ENCODE measurements at regions not wholly inside any gene's neighbourhood (a gene's known extent, or its start where the extent isn't known, plus 50 kb on each side); places are given as distances from the start of the nearest gene placed in this dataset.

DNA sequence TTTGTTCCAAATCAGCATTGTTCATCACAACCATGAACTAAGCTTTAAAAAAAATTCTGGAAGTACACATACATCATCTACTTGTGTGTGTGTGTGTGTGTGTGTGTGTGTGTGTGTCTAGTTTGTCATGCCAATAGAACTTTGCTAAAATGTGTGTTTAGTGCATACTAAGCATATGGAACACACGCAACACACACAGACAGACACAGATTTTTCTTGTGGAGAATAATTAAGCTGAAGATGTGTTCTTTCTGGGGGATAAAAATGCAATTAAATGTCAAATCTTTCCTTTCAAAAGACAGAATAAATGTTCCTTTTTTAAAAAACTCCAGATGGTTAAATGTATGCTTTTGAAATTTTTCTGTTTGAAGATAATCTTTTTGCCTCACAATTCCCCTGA is 530.4 kb upstream of the INTU start:
- ATAC-seq: no peak
- intact Hi-C loops (cut with DNase I): no loop called here
- DNase-seq (ENCODE audit: low spot score): no peak

- DNase-seq (ENCODE audit: low spot score) (no peak), ATAC-seq (peak; percentile 96)
- intact Hi-C loops (cut with DNase I): no loop called here
These were observed 529.1 kb upstream of the INTU start for GRCh38 chr4:127103681-127104115.

- no peak for DNase-seq (ENCODE audit: low spot score)
- no peak for ATAC-seq
- intact Hi-C loops (cut with DNase I): no loop called here
These were observed 518.9 kb upstream of the INTU start for GRCh38 chr4:127113844-127114362.

DNA sequence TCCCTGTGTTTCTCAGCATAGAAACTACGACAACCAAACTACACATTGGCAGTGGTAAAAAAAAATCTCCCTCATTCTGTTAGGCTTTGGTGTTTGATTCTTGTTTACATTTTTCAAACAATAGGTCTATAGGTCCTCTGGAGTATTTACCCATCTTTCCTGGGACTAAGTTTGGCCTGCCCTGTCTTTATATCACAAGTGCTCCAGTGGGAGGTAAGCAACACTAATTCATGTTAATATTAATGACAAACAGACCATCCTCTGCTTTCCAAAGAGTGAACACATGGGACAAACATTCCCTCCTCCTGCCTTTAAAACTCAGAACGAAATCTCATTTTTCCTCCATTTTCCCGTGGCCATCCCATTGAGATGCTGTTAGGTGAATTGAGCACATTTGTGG is 514.1 kb upstream of the INTU start:
- intact Hi-C loops (cut with DNase I): no loop called here
- ATAC-seq (no peak), DNase-seq (ENCODE audit: low spot score) (no peak)

GRCh38 chr4:127120441-127121090 is 512.2 kb upstream of the INTU start:
- DNase-seq (ENCODE audit: low spot score) (no peak), ATAC-seq (no peak)
- intact Hi-C loops (cut with DNase I): no loop called here

GRCh38 chr4:127124919-127125318 is 507.8 kb upstream of the INTU start:
- DNase-seq (ENCODE audit: low spot score) (no peak), ATAC-seq (no peak)
- intact Hi-C loops (cut with DNase I): no loop called here

GRCh38 chr4:127126718-127127117 is 506.0 kb upstream of the INTU start:
- ATAC-seq (no peak), DNase-seq (ENCODE audit: low spot score) (no peak)
- intact Hi-C loops (cut with DNase I): no loop called here

- no peak for ATAC-seq
- intact Hi-C loops (cut with DNase I): no loop called here
- no peak for DNase-seq (ENCODE audit: low spot score)
These were observed 501.2 kb upstream of the INTU start for GRCh38 chr4:127131527-127131926.

- intact Hi-C loops (cut with DNase I): no loop called here
- DNase-seq (ENCODE audit: low spot score) (no peak), ATAC-seq (no peak)
These were observed 498.3 kb upstream of the INTU start for GRCh38 chr4:127134490-127134889.

- intact Hi-C loops (cut with DNase I): no loop called here
- no peak for ATAC-seq
These were observed 494.2 kb upstream of the INTU start for GRCh38 chr4:127138586-127138985.

DNA sequence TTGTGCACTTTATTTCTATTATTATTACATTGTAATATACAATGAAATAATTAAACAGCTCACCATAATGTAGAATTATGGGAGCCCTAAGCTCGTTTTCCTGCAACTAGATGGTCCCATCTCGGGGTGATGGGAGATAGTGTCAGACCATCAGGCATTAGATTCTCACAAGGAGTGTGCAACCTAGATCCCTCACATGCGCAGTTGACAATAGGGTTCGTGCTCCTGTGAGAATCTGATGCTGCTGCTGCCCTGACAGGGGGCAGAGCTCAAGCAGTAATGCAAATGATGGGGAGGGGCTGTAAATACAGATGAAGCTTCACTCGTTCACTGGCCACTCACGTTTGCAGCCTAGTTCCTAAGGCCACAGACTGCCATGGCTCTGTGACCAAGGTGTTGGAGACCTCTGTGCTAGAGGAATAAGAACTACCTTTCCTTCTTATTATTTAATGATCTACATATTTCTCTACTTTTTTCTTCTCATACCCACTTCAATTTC is 492.9 kb upstream of the INTU start:
- no peak for DNase-seq (ENCODE audit: low spot score)
- no peak for ATAC-seq
- intact Hi-C loops (cut with DNase I): no loop called here

More at GRCh38 chr4:127138586-127138985, 494.2 kb upstream of the INTU start:
- DNase-seq (ENCODE audit: low spot score): no peak

DNA sequence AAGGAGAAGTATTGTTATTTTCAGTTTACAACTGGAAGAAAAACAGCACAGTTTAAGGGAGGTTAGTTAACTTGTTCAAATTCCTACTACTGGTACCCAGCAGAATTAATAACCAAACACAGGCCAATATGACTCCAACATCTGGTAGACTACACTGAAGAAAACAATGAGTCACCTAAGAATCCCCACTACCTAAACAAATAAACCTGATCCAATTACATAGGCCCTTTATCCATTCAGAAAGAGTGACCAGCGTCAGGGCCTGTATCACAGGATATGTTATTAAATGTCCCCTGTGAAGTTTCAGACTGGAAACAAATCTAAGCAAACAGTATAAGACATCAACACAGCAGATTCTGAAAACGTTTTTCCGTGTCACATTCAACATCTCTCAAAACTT is 492.5 kb upstream of the INTU start:
- DNase-seq (ENCODE audit: low spot score) (no peak), ATAC-seq (no peak)
- intact Hi-C loops (cut with DNase I): no loop called here

- ATAC-seq (peak; percentile 26), DNase-seq (ENCODE audit: low spot score) (no peak)
- intact Hi-C loops (cut with DNase I): no loop called here
These were observed 490.9 kb upstream of the INTU start for GRCh38 chr4:127141856-127142255.

DNA sequence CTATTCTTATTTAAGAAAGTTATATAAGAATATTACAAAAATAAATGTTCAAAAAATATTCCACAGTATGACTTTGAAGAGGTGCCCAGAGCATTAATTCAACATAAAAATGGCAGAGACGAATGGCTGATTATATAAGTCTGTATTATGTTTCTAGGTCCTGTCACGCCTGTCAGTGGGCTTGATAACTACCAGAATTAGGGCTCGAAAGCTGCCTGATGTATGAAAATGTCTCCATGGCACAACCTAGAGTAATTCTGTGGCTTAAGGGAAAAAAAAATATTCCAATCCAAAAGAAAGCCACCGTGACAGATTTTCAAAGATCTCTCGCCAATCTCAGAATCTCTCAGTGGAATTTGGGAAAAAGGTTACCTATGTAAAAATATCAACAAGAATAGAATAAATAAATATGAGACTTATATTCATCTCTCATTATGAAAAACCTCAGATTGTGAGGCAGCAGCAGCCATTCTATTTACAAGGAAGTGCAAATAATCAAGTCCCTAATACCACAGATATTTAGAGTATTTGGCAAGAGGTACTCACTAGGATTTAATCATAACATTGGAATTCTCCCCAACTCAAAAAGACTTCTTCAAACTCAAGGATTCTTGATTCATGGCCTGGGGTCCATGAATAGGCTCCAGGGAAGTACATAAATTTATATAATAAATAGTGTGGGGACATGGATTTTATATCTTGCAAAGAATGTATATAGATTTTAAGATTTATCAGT is 489.1 kb upstream of the INTU start:
- DNase-seq (ENCODE audit: low spot score) (no peak), ATAC-seq (no peak)
- intact Hi-C loops (cut with DNase I): no loop called here

GRCh38 chr4:127145006-127145540 is 487.7 kb upstream of the INTU start:
- intact Hi-C loops (cut with DNase I): no loop called here
- no peak for DNase-seq (ENCODE audit: low spot score)
- no peak for ATAC-seq

DNA sequence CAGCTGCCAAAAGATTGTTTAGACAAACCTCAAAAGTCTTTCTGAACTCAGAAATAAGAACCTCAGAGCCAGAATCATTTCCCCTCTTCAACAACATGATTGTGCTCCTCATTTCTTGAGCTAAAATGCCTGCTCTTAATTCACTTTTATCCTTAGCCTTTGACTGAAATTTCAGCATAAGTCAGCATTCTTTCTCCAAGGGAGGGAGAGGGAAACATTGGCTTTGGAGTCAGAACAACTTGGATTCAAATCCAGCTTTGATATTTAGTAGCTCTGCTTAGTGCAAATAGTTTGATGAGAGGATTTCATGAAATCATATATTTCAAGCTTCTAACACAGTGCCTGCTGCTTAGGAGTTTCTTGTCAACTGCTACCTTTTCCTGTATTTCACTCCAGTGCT is 484.6 kb upstream of the INTU start:
- no peak for DNase-seq (ENCODE audit: low spot score)
- intact Hi-C loops (cut with DNase I): no loop called here
- ATAC-seq: no peak

GRCh38 chr4:127149086-127149485 is 483.7 kb upstream of the INTU start:
- intact Hi-C loops (cut with DNase I): no loop called here
- DNase-seq (ENCODE audit: low spot score): no peak
- ATAC-seq: no peak

GRCh38 chr4:127151941-127152340 is 480.8 kb upstream of the INTU start:
- intact Hi-C loops (cut with DNase I): loop anchor here (10.0 kb wide), 1 partner anchor 1257 kb away; no protein-coding TSS in a partner anchor
- no peak for DNase-seq (ENCODE audit: low spot score)
- no peak for ATAC-seq

- intact Hi-C loops (cut with DNase I): loop anchor here (10.0 kb wide), 1 partner anchor 1260 kb away; no protein-coding TSS in a partner anchor
- no peak for ATAC-seq
These were observed 477.6 kb upstream of the INTU start for GRCh38 chr4:127155116-127155515.

GRCh38 chr4:127155555-127155954 is 477.2 kb upstream of the INTU start:
- DNase-seq (ENCODE audit: low spot score) (no peak), ATAC-seq (no peak)
- intact Hi-C loops (cut with DNase I): loop anchor here (10.0 kb wide), 1 partner anchor 1261 kb away; no protein-coding TSS in a partner anchor

More at GRCh38 chr4:127155116-127155515, 477.6 kb upstream of the INTU start:
- DNase-seq (ENCODE audit: low spot score): no peak

Measured in sciatic nerve (tissue), 2 donors.